ENCODE measurements at regions not wholly inside any gene's neighbourhood (a gene's known extent, or its start where the extent isn't known, plus 50 kb on each side); places are given as distances from the start of the nearest gene placed in this dataset.
A peak's percentile ranks its signal among the peaks of the same experiment; 100 is the strongest.

GRCh38 chr1:112267206-112267605 lies 128.8 kb upstream of the CTTNBP2NL start:
- no peak for DNase-seq

DNA sequence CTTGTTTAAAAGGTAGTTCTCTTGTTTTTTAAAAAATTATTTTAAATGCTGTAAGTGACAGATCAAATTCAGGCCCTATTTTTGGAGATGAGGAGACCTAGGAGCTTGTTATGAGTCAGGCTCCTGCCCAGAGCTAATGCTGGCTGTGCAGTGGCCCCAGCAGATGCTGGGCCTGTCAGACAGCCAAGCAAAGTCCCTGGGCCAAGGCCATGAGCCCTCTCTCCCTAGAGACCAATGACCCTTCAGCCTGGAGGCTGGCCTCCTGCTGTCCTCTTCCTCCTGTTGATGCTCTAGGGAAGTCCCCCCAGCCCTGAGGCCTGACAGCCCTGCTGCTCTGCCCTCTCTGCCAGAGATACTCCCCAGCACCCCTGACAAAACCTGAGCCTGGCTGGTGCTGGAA lies 128.1 kb upstream of the CTTNBP2NL start:
- peak; percentile 26 for DNase-seq

- DNase-seq: no peak
Measured at GRCh38 chr1:112268408-112268807, 127.6 kb upstream of the CTTNBP2NL start.

DNA sequence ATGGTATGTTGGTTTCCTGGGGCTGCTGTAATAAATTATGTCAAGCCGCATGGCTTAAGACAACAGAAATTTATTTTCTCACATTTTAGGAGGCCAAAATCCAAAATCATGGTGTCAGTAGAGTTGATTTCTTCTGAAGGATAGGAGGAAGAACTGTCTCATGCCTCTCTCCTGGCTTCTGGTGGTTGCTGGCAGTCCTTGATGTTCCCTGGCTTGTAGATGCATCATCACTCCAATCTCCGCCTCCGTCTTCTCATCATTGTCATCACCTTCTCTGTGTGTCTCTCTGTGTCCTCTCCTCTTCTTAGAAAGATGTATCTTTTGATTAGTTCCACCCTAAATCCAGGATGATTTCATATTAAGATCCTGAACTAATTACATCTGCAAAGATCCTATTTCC lies 124.7 kb upstream of the CTTNBP2NL start:
- DNase-seq: no peak

GRCh38 chr1:112272101-112272772 lies 123.8 kb upstream of the CTTNBP2NL start:
- no peak for DNase-seq

GRCh38 chr1:112284796-112285195 lies 111.2 kb upstream of the CTTNBP2NL start:
- DNase-seq: no peak

DNA sequence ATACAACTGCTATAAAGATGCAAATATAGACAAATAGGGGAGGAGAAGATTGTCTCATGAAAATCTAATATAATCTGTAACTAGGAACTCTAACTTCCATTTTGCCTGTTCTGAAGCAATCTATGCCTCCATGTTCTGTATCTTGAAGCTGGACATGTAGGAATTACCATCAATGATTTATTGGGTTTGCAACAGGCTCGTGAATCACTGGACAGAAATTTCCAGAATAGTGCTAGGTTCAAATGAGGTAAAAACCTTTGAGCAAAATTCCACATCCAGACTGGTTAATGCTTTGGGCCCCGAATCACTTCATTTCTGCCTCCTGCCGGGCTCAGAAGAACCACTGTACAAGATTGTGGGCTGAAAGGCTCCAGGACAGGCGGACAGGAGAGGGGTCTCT lies 110.7 kb upstream of the CTTNBP2NL start:
- DNase-seq: no peak

DNA sequence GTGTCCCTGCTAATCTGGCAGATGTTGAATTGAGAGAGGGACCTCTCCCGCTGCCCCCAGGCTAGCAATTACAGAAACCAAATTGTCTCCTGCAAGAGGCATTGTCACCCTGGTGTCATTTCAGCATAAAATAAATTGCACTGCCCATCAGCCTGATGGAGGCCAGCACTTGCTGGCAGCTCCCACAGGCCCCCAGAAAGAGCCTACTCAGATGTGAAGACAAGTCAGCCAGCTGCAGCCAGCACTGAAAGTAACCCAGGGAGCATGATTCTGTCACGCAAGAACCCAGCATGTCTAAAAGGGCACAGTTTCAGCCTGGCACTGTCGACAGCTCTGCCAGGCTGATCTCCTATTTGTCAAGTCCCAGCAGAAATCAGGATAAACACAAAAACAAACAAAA lies 110.3 kb upstream of the CTTNBP2NL start:
- no peak for DNase-seq

GRCh38 chr1:112296908-112297307 lies 99.1 kb upstream of the CTTNBP2NL start:
- DNase-seq: peak; percentile 96

GRCh38 chr1:112297536-112297935 lies 98.5 kb upstream of the CTTNBP2NL start:
- DNase-seq: peak; percentile 65

DNA sequence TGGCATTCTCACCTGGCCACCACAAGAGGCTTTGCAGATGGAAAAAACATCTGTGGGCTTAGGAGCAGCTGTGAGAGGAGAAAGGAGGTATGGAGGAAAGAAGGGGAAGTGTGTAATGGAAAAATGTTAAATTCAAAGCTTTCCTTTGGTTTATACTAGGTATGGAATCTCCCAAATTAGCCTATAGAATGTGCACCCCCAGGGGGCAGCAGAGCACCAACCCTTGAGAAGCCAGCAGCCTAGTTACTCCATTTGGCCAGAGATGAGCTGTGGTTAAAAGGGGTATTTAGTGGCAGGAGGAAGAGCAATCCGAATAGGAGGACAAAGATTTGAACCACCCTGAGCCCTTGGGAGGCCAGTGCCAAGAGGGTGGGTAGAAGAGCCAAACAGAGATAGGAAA lies 97.5 kb upstream of the CTTNBP2NL start:
- peak; percentile 86 for DNase-seq

GRCh38 chr1:112304126-112304525 lies 91.9 kb upstream of the CTTNBP2NL start:
- no peak for DNase-seq

DNA sequence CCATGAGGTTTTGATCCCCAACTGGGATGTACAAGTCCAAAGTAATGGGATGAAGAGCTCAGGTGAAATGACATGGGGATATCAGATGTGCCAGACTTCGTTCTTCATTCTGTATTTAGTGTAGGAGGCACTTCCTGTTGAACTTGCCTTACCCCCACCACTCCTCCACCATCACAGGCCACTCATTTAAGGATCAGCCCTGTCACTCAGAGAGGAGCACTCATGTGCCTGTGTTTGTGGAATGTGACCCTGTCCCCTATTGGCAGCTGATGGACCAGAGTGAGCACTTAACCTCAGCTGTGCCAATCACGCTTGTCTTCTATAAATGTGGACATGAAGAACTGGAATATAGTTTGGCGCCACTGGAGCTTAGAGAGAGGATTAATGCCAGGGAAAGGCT lies 91.4 kb upstream of the CTTNBP2NL start:
- DNase-seq: no peak

GRCh38 chr1:112307930-112308591 lies 88.0 kb upstream of the CTTNBP2NL start:
- DNase-seq: no peak

- no peak for DNase-seq
Measured at GRCh38 chr1:112308716-112309115, 87.3 kb upstream of the CTTNBP2NL start.

DNA sequence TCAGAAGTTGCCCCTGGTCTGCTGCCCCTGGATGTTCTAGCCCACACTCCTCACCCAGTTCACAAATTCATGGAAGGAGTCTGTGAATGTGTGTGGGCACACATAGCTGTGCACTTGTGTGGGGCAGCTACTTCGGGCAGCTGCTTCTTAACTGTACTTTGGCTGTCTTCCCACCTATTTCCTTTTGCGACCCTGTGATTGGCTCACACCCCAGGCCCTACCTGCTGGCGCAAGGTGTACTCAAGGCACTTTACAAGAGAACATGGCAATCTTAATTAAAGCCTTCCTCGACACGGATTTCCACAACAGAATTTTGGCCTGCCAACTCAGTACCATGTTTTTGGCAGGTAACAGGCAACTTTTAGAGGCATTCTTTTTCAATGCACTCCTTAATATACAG lies 86.5 kb upstream of the CTTNBP2NL start:
- no peak for DNase-seq

DNA sequence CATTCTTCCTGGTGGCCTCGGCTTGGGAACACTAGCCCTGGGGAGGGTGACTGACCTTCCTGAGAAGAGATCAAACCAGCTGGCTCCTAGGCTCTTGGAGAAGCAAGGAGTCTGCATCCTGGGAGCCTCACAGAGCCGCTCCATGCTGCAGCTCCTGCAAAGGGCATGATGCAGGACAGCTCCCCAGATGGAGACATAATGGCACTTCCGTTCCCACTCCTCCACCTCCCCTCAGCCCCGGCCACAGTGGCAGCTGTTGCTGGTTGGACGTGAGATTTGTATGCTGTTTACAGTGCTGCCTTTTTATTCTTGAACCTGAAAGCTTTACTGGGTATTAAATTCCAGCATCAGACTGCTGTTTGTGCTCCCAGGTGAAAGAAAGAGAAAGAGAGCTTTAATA lies 83.7 kb upstream of the CTTNBP2NL start:
- DNase-seq: no peak

- DNase-seq: no peak
Measured at GRCh38 chr1:112312879-112313278, 83.1 kb upstream of the CTTNBP2NL start.

DNA sequence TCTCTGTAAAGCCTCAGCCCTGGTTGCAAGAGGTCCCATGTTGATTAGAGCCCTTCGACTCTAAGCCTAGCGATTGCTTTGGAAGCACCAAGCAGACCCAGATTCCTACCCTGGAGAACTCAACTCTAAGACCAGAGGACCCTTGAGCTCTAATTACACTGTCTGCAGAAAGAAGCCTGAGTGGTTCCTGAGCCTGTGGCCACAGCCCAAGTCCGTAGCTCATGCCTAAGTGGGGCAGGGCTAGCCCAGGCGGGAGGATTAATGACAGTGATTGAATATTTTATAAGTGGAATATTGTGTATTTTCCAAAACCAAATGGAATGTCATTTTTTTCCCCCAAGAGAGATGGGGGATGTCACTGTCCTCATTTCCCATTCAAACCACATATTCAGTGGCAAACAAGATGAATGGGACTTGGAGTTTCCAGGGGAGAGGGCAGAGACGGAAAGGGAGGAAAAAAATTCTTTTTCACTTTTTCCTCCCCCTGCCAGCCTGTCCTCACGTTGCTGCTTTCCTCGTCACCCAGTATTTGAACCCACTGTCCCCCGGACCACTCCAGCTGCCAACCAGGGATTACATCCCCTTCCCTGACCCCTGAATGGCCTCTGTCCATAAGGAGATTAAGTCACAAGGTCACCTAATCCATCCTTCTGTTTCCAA lies 79.6 kb upstream of the CTTNBP2NL start:
- DNase-seq: no peak

- DNase-seq: peak; percentile 9
Measured at GRCh38 chr1:112317140-112317539, 78.9 kb upstream of the CTTNBP2NL start.

GRCh38 chr1:112317611-112318062 lies 78.4 kb upstream of the CTTNBP2NL start:
- no peak for DNase-seq

- no peak for DNase-seq
Measured at GRCh38 chr1:112318263-112318662, 77.8 kb upstream of the CTTNBP2NL start.

GRCh38 chr1:112318698-112319370 lies 77.2 kb upstream of the CTTNBP2NL start:
- DNase-seq: no peak
